ENCODE measurements at regions not wholly inside any gene's neighbourhood (a gene's known extent, or its start where the extent isn't known, plus 50 kb on each side); places are given as distances from the start of the nearest gene placed in this dataset.

DNA sequence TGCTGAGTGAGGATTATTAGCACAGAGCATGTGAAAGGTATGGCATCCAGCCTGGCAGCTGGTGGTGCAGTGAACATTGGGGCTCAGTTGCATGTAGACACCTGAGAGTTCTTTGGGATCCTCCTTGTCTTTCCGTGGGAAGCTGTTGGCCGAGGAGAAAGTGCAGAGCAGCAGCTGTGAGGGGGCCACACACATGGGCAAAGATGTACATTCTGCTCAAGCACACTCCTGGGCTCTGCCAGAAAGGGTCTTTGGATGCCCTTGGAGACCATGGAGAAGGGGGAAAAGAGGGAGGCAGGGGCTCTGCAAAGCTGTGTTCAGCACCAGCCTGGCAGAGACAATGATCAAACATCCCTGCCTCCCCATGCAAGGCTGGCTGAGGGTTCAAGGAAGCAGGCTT is 138.7 kb upstream of the PITX1 start:
- TF ChIP-seq RAD21 (IDR thresholded peaks at IDR 0.05; ENCODE audit: insufficient read depth, low read depth, low read length) (no peak), EZH2 (IDR thresholded peaks at IDR 0.05; ENCODE audit: borderline replicate concordance, control insufficient read depth, low read depth, low read length) (no peak), NFYA (IDR thresholded peaks at IDR 0.05; ENCODE audit: borderline replicate concordance, low read depth, low read length) (no peak), SIN3A (IDR thresholded peaks at IDR 0.05; ENCODE audit: low read depth, low read length) (no peak)
- TF ChIP-seq, protein P1, sequence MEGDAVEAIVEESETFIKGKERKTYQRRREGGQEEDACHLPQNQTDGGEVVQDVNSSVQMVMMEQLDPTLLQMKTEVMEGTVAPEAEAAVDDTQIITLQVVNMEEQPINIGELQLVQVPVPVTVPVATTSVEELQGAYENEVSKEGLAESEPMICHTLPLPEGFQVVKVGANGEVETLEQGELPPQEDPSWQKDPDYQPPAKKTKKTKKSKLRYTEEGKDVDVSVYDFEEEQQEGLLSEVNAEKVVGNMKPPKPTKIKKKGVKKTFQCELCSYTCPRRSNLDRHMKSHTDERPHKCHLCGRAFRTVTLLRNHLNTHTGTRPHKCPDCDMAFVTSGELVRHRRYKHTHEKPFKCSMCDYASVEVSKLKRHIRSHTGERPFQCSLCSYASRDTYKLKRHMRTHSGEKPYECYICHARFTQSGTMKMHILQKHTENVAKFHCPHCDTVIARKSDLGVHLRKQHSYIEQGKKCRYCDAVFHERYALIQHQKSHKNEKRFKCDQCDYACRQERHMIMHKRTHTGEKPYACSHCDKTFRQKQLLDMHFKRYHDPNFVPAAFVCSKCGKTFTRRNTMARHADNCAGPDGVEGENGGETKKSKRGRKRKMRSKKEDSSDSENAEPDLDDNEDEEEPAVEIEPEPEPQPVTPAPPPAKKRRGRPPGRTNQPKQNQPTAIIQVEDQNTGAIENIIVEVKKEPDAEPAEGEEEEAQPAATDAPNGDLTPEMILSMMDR (IDR thresholded peaks at IDR 0.05 in 2 of 3, conservative IDR thresholded peaks at IDR 0.05 in 1 of 3; ENCODE audit: control insufficient read depth in 2 of 3, extremely low read depth in 1 of 3, insufficient read depth in 1 of 3, low read depth in 3 of 3, low read length in 3 of 3) = no peak
